ENCODE measurements at regions not wholly inside any gene's neighbourhood (a gene's known extent, or its start where the extent isn't known, plus 50 kb on each side); places are given as distances from the start of the nearest gene placed in this dataset.

- TF ChIP-seq CTCF (IDR thresholded peaks at IDR 0.05; ENCODE audit: low read length) (no peak), EZH2 (optimal IDR thresholded peaks at IDR 0.05; ENCODE audit: low read depth, low read length) (no peak)
These were observed 50.5 kb upstream of the ARHGEF3 start for GRCh38 chr3:56851966-56852884.

Measured in MM.1S (cell line).